Activated naive CD8-positive, alpha-beta T cell treated with anti-CD3 and anti-CD28 coated beads, Interleukin-2, amount 10 ng/mL, durations not matched to agents 7 days and 5 days (primary cell): ENCODE measurements at regions not wholly inside any gene's neighbourhood (a gene's known extent, or its start where the extent isn't known, plus 50 kb on each side); places are given as distances from the start of the nearest gene placed in this dataset.
A peak's percentile ranks its signal among the peaks of the same experiment; 100 is the strongest.

Experiments
- ATAC-seq: fragments of 150-1000 bp; cut with Tn5 transposase; one replicate; pipeline ENCODE4 v1.10.0; 2021; ENCODE audit warnings: low read depth, moderate library complexity
- POLR2A ChIA-PET: fragments of 350-600 bp; sonication (Branson Sonifier 250); formaldehyde crosslinking; loops from one replicate; lab custom pipeline; 2021; ENCODE audit warnings: antibody characterized with exemption; lab: Charles Lee
- DNase-seq: peaks from one replicate; pipeline ENCODE4 v3.0.0; 2021
- H3K27ac Mint-ChIP-seq: one replicate; pipeline ENCODE4 v1.8.0; 2022; ENCODE audit warnings: mild to moderate bottlenecking, mixed read lengths
- H3K27me3 Mint-ChIP-seq: one replicate; pipeline ENCODE4 v1.8.0; 2022; ENCODE audit warnings: mild to moderate bottlenecking, moderate library complexity, mixed read lengths
- H3K36me3 Mint-ChIP-seq: one replicate; pipeline ENCODE4 v1.8.0; 2021; ENCODE audit warnings: mild to moderate bottlenecking, mixed read lengths
- H3K4me1 Mint-ChIP-seq: one replicate; pipeline ENCODE4 v1.8.0; 2021; ENCODE audit warnings: mixed read lengths
- H3K4me3 Mint-ChIP-seq: one replicate; pipeline ENCODE4 v1.8.0; 2022; ENCODE audit warnings: mild to moderate bottlenecking, moderate library complexity, mixed read lengths
- H3K9me3 Mint-ChIP-seq: one replicate; pipeline ENCODE4 v1.8.0; 2021; ENCODE audit warnings: mixed read lengths

- Mint-ChIP-seq H3K27me3 (peaks cover 3% of the 10 kb centered on the region), H3K36me3 (peaks cover 2% of the 10 kb centered on the region), H3K9me3 (peaks cover 4% of the 10 kb centered on the region), H3K4me1 (peaks cover 4% of the 10 kb centered on the region), H3K27ac (no peak overlapping the region), H3K4me3 (no peak overlapping the region)
- POLR2A ChIA-PET = no interaction called here
- no peak for DNase-seq
- ATAC-seq = no peak
Measured at GRCh38 chr5:33361781-33362180, 79.0 kb upstream of the TARS1 start.

- Mint-ChIP-seq H3K4me3 (no peak overlapping the region), H3K4me1 (peaks cover 6% of the 10 kb centered on the region), H3K36me3 (peaks cover 2% of the 10 kb centered on the region), H3K27me3 (no peaks in the 10 kb centered on the region), H3K9me3 (peaks cover 3% of the 10 kb centered on the region), H3K27ac (no peak overlapping the region)
- no peak for ATAC-seq
- DNase-seq = no peak
- POLR2A ChIA-PET = no interaction called here
Measured at GRCh38 chr5:33362915-33363314, 77.8 kb upstream of the TARS1 start.

GRCh38 chr5:33363537-33363936 lies 77.2 kb upstream of the TARS1 start:
- no peak overlapping the region for H3K4me3 Mint-ChIP-seq
- H3K9me3 Mint-ChIP-seq = peaks cover 3% of the 10 kb centered on the region

GRCh38 chr5:33364406-33364805 lies 76.4 kb upstream of the TARS1 start:
- H3K9me3 Mint-ChIP-seq = peaks cover 1% of the 10 kb centered on the region
- peaks cover 6% of the 10 kb centered on the region for H3K4me1 Mint-ChIP-seq
- no peak for DNase-seq
- H3K27me3 Mint-ChIP-seq = no peaks in the 10 kb centered on the region
- POLR2A ChIA-PET = no interaction called here
- peaks cover 2% of the 10 kb centered on the region for H3K36me3 Mint-ChIP-seq
- peak overlapping the region; percentile 31 for H3K4me3 Mint-ChIP-seq
- peak overlapping the region; percentile 62 for H3K27ac Mint-ChIP-seq
- ATAC-seq = peak; percentile 54

More at GRCh38 chr5:33363537-33363936, 77.2 kb upstream of the TARS1 start:
- Mint-ChIP-seq H3K36me3 (peaks cover 2% of the 10 kb centered on the region), H3K27ac (no peak overlapping the region), H3K4me1 (peaks cover 6% of the 10 kb centered on the region), H3K27me3 (no peaks in the 10 kb centered on the region)
- no peak for ATAC-seq
- DNase-seq = no peak
- POLR2A ChIA-PET = no interaction called here

- ATAC-seq = no peak
Measured at GRCh38 chr5:33367416-33367815, 73.3 kb upstream of the TARS1 start.

GRCh38 chr5:33369485-33370465 lies 71.0 kb upstream of the TARS1 start:
- Mint-ChIP-seq H3K9me3 (peaks cover 1% of the 10 kb centered on the region), H3K27me3 (no peaks in the 10 kb centered on the region), H3K4me3 (no peak overlapping the region), H3K36me3 (no peaks in the 10 kb centered on the region), H3K27ac (no peak overlapping the region), H3K4me1 (peaks cover 3% of the 10 kb centered on the region)
- ATAC-seq (no peak), DNase-seq (no peak)
- POLR2A ChIA-PET = no interaction called here

More at GRCh38 chr5:33367416-33367815, 73.3 kb upstream of the TARS1 start:
- no peaks in the 10 kb centered on the region for H3K27me3 Mint-ChIP-seq
- no peak for DNase-seq
- H3K4me1 Mint-ChIP-seq = peaks cover 6% of the 10 kb centered on the region
- H3K27ac Mint-ChIP-seq = no peak overlapping the region
- H3K9me3 Mint-ChIP-seq = peaks cover 1% of the 10 kb centered on the region
- H3K36me3 Mint-ChIP-seq = peaks cover 2% of the 10 kb centered on the region
- POLR2A ChIA-PET = no interaction called here
- H3K4me3 Mint-ChIP-seq = no peak overlapping the region

- Mint-ChIP-seq H3K4me3 (no peak overlapping the region), H3K9me3 (peaks cover 1% of the 10 kb centered on the region), H3K27me3 (no peaks in the 10 kb centered on the region), H3K27ac (no peak overlapping the region), H3K4me1 (peaks cover 3% of the 10 kb centered on the region), H3K36me3 (no peaks in the 10 kb centered on the region)
- POLR2A ChIA-PET = no interaction called here
- DNase-seq = no peak
- ATAC-seq = no peak
Measured at GRCh38 chr5:33370466-33370859, 70.3 kb upstream of the TARS1 start.

GRCh38 chr5:33371660-33372059 lies 69.1 kb upstream of the TARS1 start:
- Mint-ChIP-seq H3K4me3 (no peak overlapping the region), H3K4me1 (peaks cover 3% of the 10 kb centered on the region), H3K36me3 (no peaks in the 10 kb centered on the region), H3K27me3 (no peaks in the 10 kb centered on the region), H3K27ac (no peak overlapping the region), H3K9me3 (no peaks in the 10 kb centered on the region)
- POLR2A ChIA-PET = no interaction called here
- DNase-seq (no peak), ATAC-seq (no peak)

- DNase-seq (no peak), ATAC-seq (no peak)
- Mint-ChIP-seq H3K4me1 (no peaks in the 10 kb centered on the region), H3K36me3 (no peaks in the 10 kb centered on the region), H3K4me3 (no peak overlapping the region), H3K27ac (no peak overlapping the region), H3K9me3 (no peaks in the 10 kb centered on the region), H3K27me3 (no peaks in the 10 kb centered on the region)
- POLR2A ChIA-PET = no interaction called here
Measured at GRCh38 chr5:33372721-33373472, 67.9 kb upstream of the TARS1 start.

GRCh38 chr5:33375900-33376299 lies 64.9 kb upstream of the TARS1 start:
- no peak overlapping the region for H3K27ac Mint-ChIP-seq
- H3K4me1 Mint-ChIP-seq = no peaks in the 10 kb centered on the region
- H3K36me3 Mint-ChIP-seq = no peaks in the 10 kb centered on the region
- no peaks in the 10 kb centered on the region for H3K27me3 Mint-ChIP-seq
- no peaks in the 10 kb centered on the region for H3K9me3 Mint-ChIP-seq
- no peak for ATAC-seq
- no peak for DNase-seq
- POLR2A ChIA-PET = no interaction called here
- no peak overlapping the region for H3K4me3 Mint-ChIP-seq

- Mint-ChIP-seq H3K4me1 (no peaks in the 10 kb centered on the region), H3K36me3 (no peaks in the 10 kb centered on the region), H3K9me3 (peaks cover 2% of the 10 kb centered on the region), H3K27ac (no peak overlapping the region), H3K4me3 (no peak overlapping the region), H3K27me3 (peaks cover 2% of the 10 kb centered on the region)
- DNase-seq (no peak), ATAC-seq (no peak)
- POLR2A ChIA-PET = no interaction called here
Measured at GRCh38 chr5:33379757-33380156, 61.0 kb upstream of the TARS1 start.

- no peaks in the 10 kb centered on the region for H3K4me1 Mint-ChIP-seq
- H3K4me3 Mint-ChIP-seq = no peak overlapping the region
- H3K9me3 Mint-ChIP-seq = peaks cover 9% of the 10 kb centered on the region
- ATAC-seq = no peak
- DNase-seq = no peak
- no peaks in the 10 kb centered on the region for H3K36me3 Mint-ChIP-seq
- POLR2A ChIA-PET = no interaction called here
- peaks cover 2% of the 10 kb centered on the region for H3K27me3 Mint-ChIP-seq
- no peak overlapping the region for H3K27ac Mint-ChIP-seq
Measured at GRCh38 chr5:33381243-33381642, 59.5 kb upstream of the TARS1 start.
